HCT116 (cell line): ENCODE measurements at regions not wholly inside any gene's neighbourhood (a gene's known extent, or its start where the extent isn't known, plus 50 kb on each side); places are given as distances from the start of the nearest gene placed in this dataset.

Experiments
- ATAC-seq: fragments of 200-7000 bp; cut with Tn5 transposase; 2 replicates; pipeline ENCODE4 v1.9.1; 2020; ENCODE audit warnings: mild to moderate bottlenecking, moderate library complexity
- BruUV-seq: library from RNA; stranded (reverse); fragments of 400-500 nt; replicated peaks from 2 replicates; lab custom pipeline; 2021; lab: Mats Ljungman, UMichigan
- CTCF ChIA-PET: fragments of 300-600 bp; sonication (Branson Sonifier 250); formaldehyde crosslinking; loops from one replicate; lab custom pipeline; 2021; ENCODE audit warnings: antibody characterized with exemption; lab: Charles Lee
- POLR2A ChIA-PET: fragments of 300-600, 350-600 bp; sonication (Branson Sonifier 250); formaldehyde crosslinking; loops from one replicate; lab custom pipeline; 2021; ENCODE audit warnings: antibody characterized with exemption; lab: Charles Lee
- RAD21 ChIA-PET, 2 experiments: fragments of 300-600 bp; sonication (Branson Sonifier 250); formaldehyde crosslinking; loops; one replicate each; lab custom pipeline; 2023; ENCODE audit warnings: low total read pairs in 2 of 2; ENCODE audit not compliant: uncharacterized antibody in 2 of 2, unreplicated experiment in 2 of 2, low non-redundant PET in 1 of 2; lab: Charles Lee
- DNase-seq: peaks from one replicate; pipeline ENCODE4 v3.0.0-alpha.2; 2010; ENCODE audit warnings: low read depth, low spot score
- H2AFZ ChIP-seq: fragments of 200-600 bp; shearing (Covaris generic), sonication (generic); 2 replicates; pipeline ENCODE4 v1.6.1; 2017; ENCODE audit warnings: low read depth, mixed run types, mixed read lengths, antibody characterized with exemption, low read length; ENCODE audit not compliant: poor library complexity, severe bottlenecking
- H3K27ac ChIP-seq: 2 replicates; pipeline ENCODE4 v1.5.1; 2012; ENCODE audit warnings: low read depth, low read length
- H3K27me3 ChIP-seq: fragments of 200-600 bp; sonication (generic); 2 replicates; pipeline ENCODE4 v1.6.1; 2016; ENCODE audit warnings: mixed run types, low read length, mixed read lengths; ENCODE audit not compliant: insufficient read depth
- H3K36me3 ChIP-seq, 2 experiments: fragments of 200-500 bp in 1 of 2; fragments of 200-600 bp in 1 of 2; sonication (Bioruptor generic) in 1 of 2; sonication (generic) in 1 of 2; 2 replicates each; pipeline versions ENCODE4 v1.5.1 to v1.6.1; 2014 to 2016; ENCODE audit warnings: low read length in 2 of 2, inconsistent platforms in 1 of 2, mixed read lengths in 1 of 2, mixed run types in 1 of 2; ENCODE audit not compliant: insufficient read depth in 2 of 2, control insufficient read depth in 1 of 2
- H3K4me1 ChIP-seq, 2 experiments: fragments of 200-600 bp in 1 of 2; sonication (generic) in 1 of 2; 2 replicates each; pipeline versions ENCODE4 v1.5.1 to v1.6.1; 2012 to 2017; ENCODE audit warnings: low read length in 2 of 2, inconsistent platforms in 1 of 2, mild to moderate bottlenecking in 1 of 2, mixed read lengths in 1 of 2, mixed run types in 1 of 2, moderate library complexity in 1 of 2; ENCODE audit not compliant: insufficient read depth in 2 of 2, control insufficient read depth in 1 of 2
- H3K4me2 ChIP-seq: fragments of 200-600 bp; sonication (generic); 2 replicates; pipeline ENCODE4 v1.6.1; 2017; ENCODE audit warnings: mixed run types, low read length, mixed read lengths
- H3K4me3 ChIP-seq, 2 experiments: fragments of 200-600 bp in 1 of 2; sonication (generic) in 1 of 2; replicated peaks in 1 of 2; 2 replicates each; pipeline ENCODE4 v1.5.1; 2011 to 2016; ENCODE audit warnings: low read length in 2 of 2, control low read depth in 1 of 2, low read depth in 1 of 2, mild to moderate bottlenecking in 1 of 2, mixed read lengths in 1 of 2, mixed run types in 1 of 2
- H3K79me2 ChIP-seq: fragments of 200-600 bp; sonication (generic); 2 replicates; pipeline ENCODE4 v1.6.1; 2017; ENCODE audit warnings: mild to moderate bottlenecking, mixed run types, low read length, moderate library complexity, mixed read lengths; ENCODE audit not compliant: insufficient read depth
- H3K9ac ChIP-seq: fragments of 200-600 bp; sonication (generic); 2 replicates; pipeline ENCODE4 v1.6.1; 2016; ENCODE audit warnings: low read length, mixed read lengths
- H3K9me2 ChIP-seq: fragments of 200-600 bp; sonication (generic), shearing (Covaris generic); 2 replicates; pipeline ENCODE4 v1.6.1; 2017; ENCODE audit warnings: mixed run types, mild to moderate bottlenecking, moderate library complexity; ENCODE audit not compliant: insufficient read depth
- H3K9me3 ChIP-seq, 2 experiments: fragments of 200-500 bp in 1 of 2; fragments of 200-600 bp in 1 of 2; sonication (Bioruptor generic) in 1 of 2; sonication (generic) in 1 of 2; 2 replicates each; pipeline ENCODE4 v1.6.1; 2014 to 2017; ENCODE audit warnings: low read length in 2 of 2, mixed read lengths in 2 of 2, inconsistent platforms in 1 of 2, low read depth in 1 of 2, mild to moderate bottlenecking in 1 of 2, mixed run types in 1 of 2, moderate library complexity in 1 of 2; ENCODE audit not compliant: control insufficient read depth in 1 of 2, insufficient read depth in 1 of 2
- H4K20me1 ChIP-seq: fragments of 200-600 bp; sonication (generic), shearing (Covaris generic); 2 replicates; pipeline ENCODE4 v1.6.1; 2017; ENCODE audit warnings: mixed run types, mild to moderate bottlenecking, moderate library complexity; ENCODE audit not compliant: insufficient read depth
- ATF3 ChIP-seq: IDR thresholded peaks from 2 replicates; pipeline ENCODE4 v1.6.1; 2012
- CBX3 ChIP-seq: IDR thresholded peaks from 2 replicates; pipeline ENCODE4 v1.6.1; 2012; ENCODE audit warnings: low read depth
- CTCF ChIP-seq, 3 experiments: fragments of 200-600 bp in 1 of 3; sonication (generic) in 1 of 3; IDR thresholded peaks in 2 of 3; conservative IDR thresholded peaks in 1 of 3; 2 replicates each; pipeline ENCODE4 v1.5.1; 2012 to 2017; ENCODE audit warnings: low read depth in 2 of 3, low read length in 2 of 3, antibody characterized with exemption in 1 of 3, borderline replicate concordance in 1 of 3, control low read depth in 1 of 3, mild to moderate bottlenecking in 1 of 3, mixed read lengths in 1 of 3, mixed run types in 1 of 3, moderate library complexity in 1 of 3; ENCODE audit not compliant: insufficient read depth in 1 of 3
- EGR1 ChIP-seq: IDR thresholded peaks from 2 replicates; pipeline ENCODE4 v1.6.1; 2012; ENCODE audit warnings: low read depth
- ELF1 ChIP-seq: IDR thresholded peaks from 2 replicates; pipeline ENCODE4 v1.6.1; 2012; ENCODE audit warnings: low read depth, borderline replicate concordance
- EZH2 ChIP-seq: fragments of 200-600 bp; sonication (generic); IDR thresholded peaks from 2 replicates; pipeline ENCODE4 v1.6.1; 2017; ENCODE audit warnings: antibody characterized with exemption, mixed run types
- EZH2phosphoT487 ChIP-seq: fragments of 200-600 bp; IDR thresholded peaks from 2 replicates; pipeline ENCODE4 v1.6.1; 2018; ENCODE audit warnings: antibody characterized with exemption, borderline replicate concordance
- FOSL1 ChIP-seq: IDR thresholded peaks from 2 replicates; pipeline ENCODE4 v1.6.1; 2012; ENCODE audit warnings: low read depth
- JUND ChIP-seq: IDR thresholded peaks from 2 replicates; pipeline ENCODE4 v1.6.1; 2012
- MAX ChIP-seq: IDR thresholded peaks from 2 replicates; pipeline ENCODE4 v1.6.1; 2012
- POLR2A ChIP-seq: IDR thresholded peaks from 2 replicates; pipeline ENCODE4 v1.7.0; 2011; ENCODE audit warnings: borderline replicate concordance; ENCODE audit not compliant: insufficient read depth, insufficient read length; ENCODE audit errors: extremely low read depth
- RAD21 ChIP-seq: IDR thresholded peaks from 2 replicates; pipeline ENCODE4 v1.6.1; 2012; ENCODE audit warnings: low read depth, mild to moderate bottlenecking
- REST ChIP-seq: IDR thresholded peaks from 2 replicates; pipeline ENCODE4 v1.6.1; 2012; ENCODE audit warnings: low read depth
- SIN3A ChIP-seq: IDR thresholded peaks from 2 replicates; pipeline ENCODE4 v1.6.1; 2012; ENCODE audit warnings: low read depth
- SP1 ChIP-seq: IDR thresholded peaks from 2 replicates; pipeline ENCODE4 v1.6.1; 2012; ENCODE audit warnings: low read depth
- SRF ChIP-seq: IDR thresholded peaks from 2 replicates; pipeline ENCODE4 v1.6.1; 2012; ENCODE audit warnings: low read depth
- YY1 ChIP-seq: IDR thresholded peaks from 2 replicates; pipeline ENCODE4 v1.6.1; 2011; ENCODE audit warnings: low read length, low read depth, moderate library complexity, mild to moderate bottlenecking; ENCODE audit not compliant: insufficient replicate concordance; ENCODE audit errors: extremely low read depth
- ZBTB33 ChIP-seq: IDR thresholded peaks from 2 replicates; pipeline ENCODE4 v1.6.1; 2011; ENCODE audit warnings: mild to moderate bottlenecking, low read length, moderate library complexity; ENCODE audit not compliant: insufficient replicate concordance; ENCODE audit errors: extremely low read depth
- ZFX ChIP-seq: fragments of 450-650 bp; IDR thresholded peaks from 2 replicates; pipeline ENCODE4 v1.6.1; 2017
- ZNF274 ChIP-seq: fragments of 200-500 bp; sonication (Bioruptor generic); IDR thresholded peaks from 2 replicates; pipeline ENCODE4 v1.6.1; 2014; ENCODE audit warnings: mild to moderate bottlenecking, low read depth, low read length, inconsistent platforms
- intact Hi-C: fragments of 100-400 bp; cut with micrococcal nuclease; formaldehyde crosslinking; loops from 2 replicates; pipeline ENCODE4 v1.10.0; 2022

- Histone ChIP-seq H3K9me2 (no peaks in the 10 kb centered on the region), H3K9ac (no peak overlapping the region), H3K4me1 (no peaks in the 10 kb centered on the region), H3K4me2 (no peak overlapping the region), H4K20me1 (no peaks in the 10 kb centered on the region)
- DNase-seq, result no peak
- no TSS peak for BruUV-seq
- RAD21 ChIA-PET, result no interaction called here
- TF ChIP-seq SP1 (no peak), EZH2 (no peak), YY1 (no peak), ZNF274 (no peak), CTCF (IDR thresholded peaks at IDR 0.05 in 2 of 3, conservative IDR thresholded peaks at IDR 0.05 in 1 of 3; ENCODE audit: borderline replicate concordance in 1 of 3, insufficient read depth in 1 of 3, low read depth in 2 of 3, low read length in 2 of 3) (no peak), CBX3 (no peak), REST (no peak), ATF3 (no peak), JUND (no peak), MAX (no peak), POLR2A (no peak), ELF1 (no peak), ZFX (no peak), ZBTB33 (no peak), EGR1 (no peak), FOSL1 (no peak), SRF (no peak), SIN3A (no peak), RAD21 (no peak), EZH2phosphoT487 (no peak)
- TF ChIP-seq, all 23 proteins: peak for 0
- Histone ChIP-seq H3K36me3 (no peaks in the 10 kb centered on the region), H3K27me3 (peaks cover 19% of the 10 kb centered on the region), H3K27ac (no peak overlapping the region), H3K9me3 (no peaks in the 10 kb centered on the region), H3K4me3 (no peak overlapping the region), H2AFZ (no peak overlapping the region), H3K79me2 (no peaks in the 10 kb centered on the region)
- ChIA-PET POLR2A (no interaction called here), CTCF (no interaction called here)
- ATAC-seq, result no peak
- intact Hi-C loops, result no loop called here
These were observed 168.1 kb upstream of the PELI2 start for GRCh38 chr14:55950135-55950534.
